Lower leg skin (tissue), 3 donors: ENCODE measurements at regions not wholly inside any gene's neighbourhood (a gene's known extent, or its start where the extent isn't known, plus 50 kb on each side); places are given as distances from the start of the nearest gene placed in this dataset.

Source experiments
- POLR2A ChIP-seq, 2 donors: fragments of 450-650 bp; IDR thresholded peaks; one replicate each; pipeline ENCODE4 v1.6.1; 2016 to 2017; ENCODE audit warnings: antibody characterized with exemption in 2 of 2, mild to moderate bottlenecking in 1 of 2, moderate library complexity in 1 of 2
- TF ChIP-seq, protein P1 (sequence below), 3 donors: fragments of 450-650 bp; IDR thresholded peaks; one replicate each; pipeline ENCODE4 v1.5.1; 2016; ENCODE audit warnings: antibody characterized with exemption in 3 of 3, mild to moderate bottlenecking in 3 of 3, moderate library complexity in 2 of 3

DNA sequence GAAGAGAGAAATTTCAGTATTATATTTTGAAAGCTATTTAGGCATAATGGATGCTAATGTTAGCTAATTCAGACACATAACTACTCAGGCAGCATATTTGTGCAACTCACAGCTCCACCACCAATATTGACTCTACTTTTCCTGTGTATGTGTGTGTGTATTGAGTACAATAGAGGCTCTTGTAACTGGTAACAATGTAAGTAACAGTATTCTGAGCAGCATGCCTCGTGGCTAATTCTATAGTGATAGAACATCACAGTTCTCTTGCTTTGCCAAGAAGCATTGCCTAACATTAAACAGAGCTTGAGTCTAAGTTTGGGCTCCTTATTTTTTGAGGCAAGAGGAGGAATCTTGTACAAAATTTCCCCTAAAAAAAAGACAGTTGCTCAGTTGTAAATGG, 98.6 kb upstream of the ARHGEF26 start:
- TF ChIP-seq, protein P1, sequence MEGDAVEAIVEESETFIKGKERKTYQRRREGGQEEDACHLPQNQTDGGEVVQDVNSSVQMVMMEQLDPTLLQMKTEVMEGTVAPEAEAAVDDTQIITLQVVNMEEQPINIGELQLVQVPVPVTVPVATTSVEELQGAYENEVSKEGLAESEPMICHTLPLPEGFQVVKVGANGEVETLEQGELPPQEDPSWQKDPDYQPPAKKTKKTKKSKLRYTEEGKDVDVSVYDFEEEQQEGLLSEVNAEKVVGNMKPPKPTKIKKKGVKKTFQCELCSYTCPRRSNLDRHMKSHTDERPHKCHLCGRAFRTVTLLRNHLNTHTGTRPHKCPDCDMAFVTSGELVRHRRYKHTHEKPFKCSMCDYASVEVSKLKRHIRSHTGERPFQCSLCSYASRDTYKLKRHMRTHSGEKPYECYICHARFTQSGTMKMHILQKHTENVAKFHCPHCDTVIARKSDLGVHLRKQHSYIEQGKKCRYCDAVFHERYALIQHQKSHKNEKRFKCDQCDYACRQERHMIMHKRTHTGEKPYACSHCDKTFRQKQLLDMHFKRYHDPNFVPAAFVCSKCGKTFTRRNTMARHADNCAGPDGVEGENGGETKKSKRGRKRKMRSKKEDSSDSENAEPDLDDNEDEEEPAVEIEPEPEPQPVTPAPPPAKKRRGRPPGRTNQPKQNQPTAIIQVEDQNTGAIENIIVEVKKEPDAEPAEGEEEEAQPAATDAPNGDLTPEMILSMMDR (IDR thresholded peaks at IDR 0.05), result no peak
- TF ChIP-seq POLR2A (IDR thresholded peaks at IDR 0.05), result no peak
